ENCODE measurements at regions not wholly inside any gene's neighbourhood (a gene's known extent, or its start where the extent isn't known, plus 50 kb on each side); places are given as distances from the start of the nearest gene placed in this dataset.

GRCh38 chr5:68463606-68464005 is 248.1 kb downstream of the PIK3R1 start:
- Histone ChIP-seq H3K9me3 (ENCODE audit: insufficient read depth, low read length, severe bottlenecking) (no peaks in the 10 kb centered on the region), H3K4me1 (ENCODE audit: insufficient read depth, low read length) (peaks cover 26% of the 10 kb centered on the region), H3K27me3 (ENCODE audit: insufficient read depth, low read length, poor library complexity) (no peaks in the 10 kb centered on the region), H3K79me2 (ENCODE audit: insufficient read depth, low read length) (no peaks in the 10 kb centered on the region), H3K4me3 (ENCODE audit: low read depth in 1 of 2, low read length in 2 of 2) (no peak overlapping the region), H3K27ac (ENCODE audit: low read length) (no peak overlapping the region), H2AFZ (ENCODE audit: low read depth, low read length) (no peak overlapping the region), H3K9ac (ENCODE audit: low read depth, low read length) (no peak overlapping the region), H3K36me3 (ENCODE audit: insufficient read depth, low read length) (no peaks in the 10 kb centered on the region), H4K20me1 (ENCODE audit: insufficient read depth, low read length) (no peaks in the 10 kb centered on the region), H3K4me2 (ENCODE audit: insufficient read depth, low read length) (no peak overlapping the region)
- TF ChIP-seq CTCF (IDR thresholded peaks at IDR 0.05; ENCODE audit: borderline replicate concordance, extremely low read depth, low read length, poor library complexity, severe bottlenecking) = no peak
- TF ChIP-seq EZH2 (IDR thresholded peaks at IDR 0.05; ENCODE audit: borderline replicate concordance, low read depth, low read length, severe bottlenecking) = no peak
- ATAC-seq (ENCODE audit: insufficient read depth, low read depth) = no peak
- DNase-seq = no peak

- H3K36me3 ChIP-seq (ENCODE audit: insufficient read depth, low read length) = no peaks in the 10 kb centered on the region
- H2AFZ ChIP-seq (ENCODE audit: low read depth, low read length) = no peak overlapping the region
- H3K27me3 ChIP-seq (ENCODE audit: insufficient read depth, low read length, poor library complexity) = no peaks in the 10 kb centered on the region
- H3K9ac ChIP-seq (ENCODE audit: low read depth, low read length) = no peak overlapping the region
- H3K79me2 ChIP-seq (ENCODE audit: insufficient read depth, low read length) = no peaks in the 10 kb centered on the region
- H3K9me3 ChIP-seq (ENCODE audit: insufficient read depth, low read length, severe bottlenecking) = no peaks in the 10 kb centered on the region
- DNase-seq (peak; percentile 29), ATAC-seq (ENCODE audit: insufficient read depth, low read depth) (peak; percentile 59)
- H3K4me1 ChIP-seq (ENCODE audit: insufficient read depth, low read length) = peaks cover 24% of the 10 kb centered on the region
- no peak overlapping the region for H3K4me3 ChIP-seq (ENCODE audit: low read depth in 1 of 2, low read length in 2 of 2)
- H4K20me1 ChIP-seq (ENCODE audit: insufficient read depth, low read length) = no peaks in the 10 kb centered on the region
- no peak overlapping the region for H3K27ac ChIP-seq (ENCODE audit: low read length)
- TF ChIP-seq EZH2 (IDR thresholded peaks at IDR 0.05; ENCODE audit: borderline replicate concordance, low read depth, low read length, severe bottlenecking) (no peak), CTCF (IDR thresholded peaks at IDR 0.05; ENCODE audit: borderline replicate concordance, extremely low read depth, low read length, poor library complexity, severe bottlenecking) (no peak)
- no peak overlapping the region for H3K4me2 ChIP-seq (ENCODE audit: insufficient read depth, low read length)
Observed at GRCh38 chr5:68464424-68464823, 248.9 kb downstream of the PIK3R1 start.

GRCh38 chr5:68465133-68465532 is 249.6 kb downstream of the PIK3R1 start:
- Histone ChIP-seq H3K79me2 (ENCODE audit: insufficient read depth, low read length) (no peaks in the 10 kb centered on the region), H3K4me1 (ENCODE audit: insufficient read depth, low read length) (peaks cover 24% of the 10 kb centered on the region), H4K20me1 (ENCODE audit: insufficient read depth, low read length) (no peaks in the 10 kb centered on the region), H3K36me3 (ENCODE audit: insufficient read depth, low read length) (no peaks in the 10 kb centered on the region), H3K27me3 (ENCODE audit: insufficient read depth, low read length, poor library complexity) (no peaks in the 10 kb centered on the region), H3K4me2 (ENCODE audit: insufficient read depth, low read length) (no peak overlapping the region), H3K9me3 (ENCODE audit: insufficient read depth, low read length, severe bottlenecking) (no peaks in the 10 kb centered on the region), H3K27ac (ENCODE audit: low read length) (no peak overlapping the region), H3K4me3 (ENCODE audit: low read depth in 1 of 2, low read length in 2 of 2) (no peak overlapping the region), H2AFZ (ENCODE audit: low read depth, low read length) (no peak overlapping the region), H3K9ac (ENCODE audit: low read depth, low read length) (no peak overlapping the region)
- peak; percentile 57 for DNase-seq
- TF ChIP-seq EZH2 (IDR thresholded peaks at IDR 0.05; ENCODE audit: borderline replicate concordance, low read depth, low read length, severe bottlenecking) = no peak
- no peak for TF ChIP-seq CTCF (IDR thresholded peaks at IDR 0.05; ENCODE audit: borderline replicate concordance, extremely low read depth, low read length, poor library complexity, severe bottlenecking)
- ATAC-seq (ENCODE audit: insufficient read depth, low read depth) = peak; percentile 80

All from DND-41 (cell line).